HepG2 (cell line): ENCODE measurements at regions not wholly inside any gene's neighbourhood (a gene's known extent, or its start where the extent isn't known, plus 50 kb on each side); places are given as distances from the start of the nearest gene placed in this dataset.

ENCODE experiments used
- ATAC-seq: fragments of 200-7000 bp; cut with Tn5 transposase; 3 replicates; pipeline ENCODE4 v1.9.1; 2020; ENCODE audit warnings: mild to moderate bottlenecking, moderate library complexity
- BruUV-seq: library from RNA; stranded (reverse); fragments of 400-500 nt; replicated peaks from 2 replicates; lab custom pipeline; 2021; lab: Mats Ljungman, UMichigan
- CTCF ChIA-PET: fragments of 300-600 bp; formaldehyde crosslinking; extraction: SDS; loops from one replicate; lab custom pipeline; 2021; ENCODE audit warnings: low total read pairs, inconsistent platforms, low intra/inter-chr PET ratio; lab: Yijun Ruan, JAX
- POLR2A ChIA-PET: fragments of 350-600 bp; sonication (Branson Sonifier 250); formaldehyde crosslinking; loops from one replicate; lab custom pipeline; 2020; ENCODE audit warnings: antibody characterized with exemption, inconsistent platforms; lab: Yijun Ruan, JAX
- DNase-seq: peaks from one replicate; pipeline ENCODE4 v3.0.0-alpha.2; 2015; ENCODE audit warnings: low spot score
- FAIRE-seq: peaks from 3 replicates; lab custom pipeline; 2011; peaks lifted over from hg19 to GRCh38; lab: Jason Lieb, UNC
- H2AFZ ChIP-seq: one replicate; pipeline ENCODE4 v1.6.1; 2011; ENCODE audit warnings: low read length, inconsistent platforms
- H3K27ac ChIP-seq: fragments of 300-600 bp; 3 replicates; pipeline ENCODE4 v1.8.0; 2011; ENCODE audit warnings: mixed run types, mild to moderate bottlenecking, mixed read lengths, low read length, inconsistent platforms; ENCODE audit not compliant: insufficient read depth; ENCODE audit errors: extremely low read length
- H3K27me3 ChIP-seq, 2 experiments: fragments of 200-600 bp in 1 of 2; 2 replicates in 1 of 2; 3 replicates in 1 of 2; pipeline versions ENCODE4 v1.6.0 to v1.8.0; 2011; ENCODE audit warnings: low read length in 2 of 2, mild to moderate bottlenecking in 2 of 2, moderate library complexity in 2 of 2, inconsistent platforms in 1 of 2; ENCODE audit not compliant: insufficient read depth in 2 of 2, control insufficient read depth in 1 of 2
- H3K36me3 ChIP-seq, 2 experiments: fragments of 200-600 bp in 1 of 2; replicated peaks in 1 of 2; 2 replicates in 1 of 2; 3 replicates in 1 of 2; pipeline versions ENCODE4 v1.5.1 to v1.8.0; 2011; ENCODE audit warnings: low read length in 2 of 2, inconsistent platforms in 1 of 2; ENCODE audit not compliant: insufficient read depth in 2 of 2, control insufficient read depth in 1 of 2
- H3K4me1 ChIP-seq: 2 replicates; pipeline ENCODE4 v1.5.1; 2012; ENCODE audit warnings: low read length, inconsistent platforms; ENCODE audit not compliant: insufficient read depth
- H3K4me2 ChIP-seq: 2 replicates; pipeline ENCODE4 v1.6.0; 2011; ENCODE audit warnings: low read depth, low read length, inconsistent platforms
- H3K4me3 ChIP-seq, 3 experiments: fragments of 200-600 bp in 1 of 3; sonication (generic), shearing (Covaris generic) in 1 of 3; replicated peaks in 1 of 3; 2 replicates each; pipeline ENCODE4 v1.5.1; 2011 to 2016; ENCODE audit warnings: low read length in 3 of 3, inconsistent platforms in 2 of 3, low read depth in 2 of 3, mild to moderate bottlenecking in 2 of 3, control low read depth in 1 of 3, mixed read lengths in 1 of 3; ENCODE audit not compliant: insufficient read depth in 1 of 3
- H3K79me2 ChIP-seq: one replicate; pipeline ENCODE4 v1.6.1; 2011; ENCODE audit warnings: low read length, inconsistent platforms; ENCODE audit not compliant: insufficient read depth
- H3K9ac ChIP-seq: 2 replicates; pipeline ENCODE4 v1.6.0; 2011; ENCODE audit warnings: mild to moderate bottlenecking, low read depth, low read length, inconsistent platforms; ENCODE audit not compliant: insufficient read depth
- H3K9me3 ChIP-seq: 2 replicates; pipeline ENCODE4 v1.5.1; 2012; ENCODE audit warnings: mild to moderate bottlenecking, low read length
- H4K20me1 ChIP-seq: 2 replicates; pipeline ENCODE4 v1.6.0; 2011; ENCODE audit warnings: inconsistent platforms, mild to moderate bottlenecking, low read length, moderate library complexity; ENCODE audit not compliant: insufficient read depth
- ATF7 ChIP-seq, 2 experiments: fragments of 450-650 bp in 1 of 2; sonication (generic) in 1 of 2; formaldehyde crosslinking in 1 of 2; IDR thresholded peaks; 2 replicates each; pipeline versions ENCODE4 v1.4.0 to v1.6.1; 2016 to 2020; ENCODE audit warnings: antibody characterized with exemption in 1 of 2, mild to moderate bottlenecking in 1 of 2, missing genetic modification reagents in 1 of 2
- EHMT2 ChIP-seq: fragments of 200-600 bp; sonication (generic); IDR thresholded peaks from 2 replicates; pipeline ENCODE4 v1.7.0; 2017; ENCODE audit warnings: antibody characterized with exemption, low read depth, low read length, borderline replicate concordance
- ERF ChIP-seq: IDR thresholded peaks from 2 replicates; pipeline ENCODE4 v1.6.1; 2018; ENCODE audit warnings: missing biosample characterization, missing genetic modification reagents
- ESRRA ChIP-seq: sonication (generic); formaldehyde crosslinking; IDR thresholded peaks from 2 replicates; pipeline ENCODE4 v1.5.1; 2020; ENCODE audit warnings: mild to moderate bottlenecking, low read depth, missing genetic modification reagents
- ETV6 ChIP-seq: sonication (generic); formaldehyde crosslinking; conservative IDR thresholded peaks from 2 replicates; pipeline ENCODE4 v1.4.0; 2020; ENCODE audit warnings: missing genetic modification reagents
- KLF15 ChIP-seq: sonication (generic); formaldehyde crosslinking; IDR thresholded peaks from 2 replicates; pipeline ENCODE4 v1.8.1; 2023; ENCODE audit warnings: borderline replicate concordance, mild to moderate bottlenecking, inconsistent platforms, missing genetic modification reagents, mixed read lengths
- RARA ChIP-seq: IDR thresholded peaks from 2 replicates; pipeline ENCODE4 v1.6.1; 2016; ENCODE audit warnings: missing genetic modification reagents, missing compliant biosample characterization
- SIN3A ChIP-seq: IDR thresholded peaks from 2 replicates; pipeline ENCODE4 v1.6.1; 2011; ENCODE audit warnings: low read depth, mild to moderate bottlenecking, control low read depth, low read length, borderline replicate concordance
- STAG1 ChIP-seq: sonication (generic); formaldehyde crosslinking; IDR thresholded peaks from 2 replicates; pipeline ENCODE4 v1.4.0; 2020; ENCODE audit warnings: missing genetic modification reagents
- SUZ12 ChIP-seq: fragments of 150-350 bp; IDR thresholded peaks from 2 replicates; pipeline ENCODE4 v1.6.1; 2014; ENCODE audit warnings: low read depth, low read length
- ZKSCAN1 ChIP-seq: fragments of 150-350 bp; IDR thresholded peaks from 2 replicates; pipeline ENCODE4 v1.6.1; 2014; ENCODE audit warnings: low read length
- ZNF317 ChIP-seq: sonication (generic); formaldehyde crosslinking; IDR thresholded peaks from 2 replicates; pipeline ENCODE4 v1.5.0; 2020; ENCODE audit warnings: mild to moderate bottlenecking, missing genetic modification reagents
- ZNF660 ChIP-seq: sonication (generic); formaldehyde crosslinking; IDR thresholded peaks from 2 replicates; pipeline ENCODE4 v1.5.1; 2020; ENCODE audit warnings: mild to moderate bottlenecking, low read depth, missing genetic modification reagents, borderline replicate concordance
- ZNF879 ChIP-seq: sonication (generic); formaldehyde crosslinking; IDR thresholded peaks from 2 replicates; pipeline ENCODE4 v1.8.1; 2023; ENCODE audit warnings: missing genetic modification reagents
- WGBS: methylation state at CpG from one replicate; pipeline ENCODE4 v1.1.6; 2017; ENCODE audit warnings: low lambda C conversion rate; 5-methylcytosine and 5-hydroxymethylcytosine counted together
- in situ Hi-C: cut with HindIII; loops from 2 replicates; pipeline ENCODE4 v1.10.0; 2017; ENCODE audit warnings: low pct_unique_long_range_greater_than_20kb; ENCODE audit not compliant: extremely low pct_ligation_motif_present
- intact Hi-C: fragments of 100-400 bp; cut with micrococcal nuclease; formaldehyde crosslinking; loops from one replicate; pipeline ENCODE4 v1.10.0; 2022; ENCODE audit not compliant: unreplicated experiment
- TF ChIP-seq, protein P1 (sequence below): sonication (generic); formaldehyde crosslinking; IDR thresholded peaks from 2 replicates; pipeline ENCODE4 v1.4.0; 2020; ENCODE audit warnings: mild to moderate bottlenecking, low read depth, missing genetic modification reagents
- TF ChIP-seq, protein P2 (sequence below): IDR thresholded peaks from 2 replicates; pipeline ENCODE4 v1.6.1; 2016; ENCODE audit warnings: mild to moderate bottlenecking, missing biosample characterization, missing genetic modification reagents
- TF ChIP-seq, protein P3 (sequence below): sonication (generic); formaldehyde crosslinking; IDR thresholded peaks from 2 replicates; pipeline ENCODE4 v1.8.0; 2022; ENCODE audit warnings: mild to moderate bottlenecking, missing genetic modification reagents, moderate library complexity

DNA sequence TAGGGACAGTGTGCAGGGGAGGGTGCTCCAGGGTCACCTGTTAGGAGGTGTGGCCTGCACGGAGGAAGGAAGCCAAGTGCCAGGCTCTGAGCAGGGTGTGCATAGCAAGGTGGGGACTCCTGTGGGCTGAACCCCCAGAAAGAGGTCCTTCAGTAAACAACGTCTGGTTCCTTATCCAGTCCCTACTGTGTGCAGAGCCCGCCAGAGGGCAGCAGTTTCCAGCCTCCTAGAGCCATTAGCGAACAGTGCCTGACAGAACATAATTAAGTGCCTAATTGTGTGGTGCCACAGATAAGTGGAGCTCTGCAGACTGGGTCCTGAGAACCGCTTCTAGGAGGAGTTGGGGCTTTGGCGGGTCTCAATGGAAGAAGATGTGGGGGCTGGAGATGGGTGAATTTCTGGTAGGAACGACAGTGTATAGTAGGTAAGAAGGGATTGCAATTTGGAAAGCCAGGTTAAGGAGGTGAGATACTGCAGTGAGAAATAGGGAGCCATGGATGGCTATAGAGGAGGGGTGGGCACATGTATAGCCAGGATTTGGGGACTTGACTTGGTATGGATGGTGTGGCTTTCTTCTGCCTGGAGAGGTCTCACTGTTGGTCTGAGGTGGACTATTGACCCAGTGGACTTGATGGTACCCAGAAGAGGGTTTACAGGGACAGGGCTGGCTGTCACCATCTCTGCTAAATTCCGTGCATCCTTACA, 323.1 kb downstream of the ZNF536 start:
- Histone ChIP-seq H3K79me2 (no peaks in the 10 kb centered on the region), H3K4me2 (no peak overlapping the region), H3K27me3 (peaks cover 0 to 8% of the 10 kb centered on the region in 2 experiments; a peak in 2 of 5 replicates), H3K27ac (no peak overlapping the region), H3K36me3 (no peaks in the 10 kb centered on the region), H4K20me1 (no peaks in the 10 kb centered on the region), H2AFZ (no peak overlapping the region), H3K9me3 (no peaks in the 10 kb centered on the region), H3K9ac (no peak overlapping the region), H3K4me3 (no peak overlapping the region), H3K4me1 (no peaks in the 10 kb centered on the region)
- TF ChIP-seq STAG1 (CRISPR knock-in tag) (0 out of 2 replicates have a peak, but pooled peaks have one; percentile 5), ZKSCAN1 (0 out of 2 replicates have a peak, but pooled peaks have one; percentile 30), ERF (CRISPR knock-in tag) (no peak)
- DNase-seq (no peak), FAIRE-seq (no peak), ATAC-seq (no peak)
- CTCF ChIA-PET, result no interaction called here
- in situ Hi-C loops, result no loop called here
- BruUV-seq, result no TSS peak
- 34% methylated on average over 7 of the region's 8 CpGs for WGBS
- intact Hi-C loops, result no loop called here
- POLR2A ChIA-PET, result no interaction called here

DNA sequence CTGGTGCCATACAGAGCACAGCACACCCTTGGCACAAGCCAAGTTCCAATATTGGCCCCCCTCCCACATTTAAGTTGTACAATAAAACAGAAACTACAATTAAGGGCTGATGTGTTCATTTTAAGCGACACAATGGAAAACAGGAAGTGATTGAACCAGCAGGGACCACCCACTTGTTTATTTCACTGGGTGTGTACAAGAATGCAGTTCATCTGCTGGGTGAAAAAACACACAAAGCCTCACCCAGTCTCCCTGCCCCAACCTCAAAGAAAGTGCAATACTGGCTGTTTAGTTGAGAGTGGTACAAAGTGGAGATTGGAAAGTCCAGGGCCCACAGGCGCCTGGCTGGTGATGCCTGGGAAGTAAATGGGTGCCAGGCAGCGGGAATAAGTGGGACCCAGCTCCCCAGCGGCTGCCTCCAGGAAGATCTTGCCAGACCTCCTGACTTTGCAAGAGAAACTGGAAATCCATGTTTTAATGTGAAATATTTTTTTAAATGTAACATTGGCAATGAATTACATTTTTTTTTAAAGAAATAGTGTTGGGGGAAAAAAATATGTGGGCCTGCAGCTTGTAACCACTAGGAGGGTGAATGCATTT, 322.1 kb downstream of the ZNF536 start:
- Histone ChIP-seq H3K9ac (no peak overlapping the region), H3K4me3 (no peak overlapping the region), H3K4me2 (no peak overlapping the region)
- TF ChIP-seq, protein P1, sequence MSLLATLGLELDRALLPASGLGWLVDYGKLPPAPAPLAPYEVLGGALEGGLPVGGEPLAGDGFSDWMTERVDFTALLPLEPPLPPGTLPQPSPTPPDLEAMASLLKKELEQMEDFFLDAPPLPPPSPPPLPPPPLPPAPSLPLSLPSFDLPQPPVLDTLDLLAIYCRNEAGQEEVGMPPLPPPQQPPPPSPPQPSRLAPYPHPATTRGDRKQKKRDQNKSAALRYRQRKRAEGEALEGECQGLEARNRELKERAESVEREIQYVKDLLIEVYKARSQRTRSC (CRISPR knock-in tag), result no peak
- TF ChIP-seq ZNF879 (CRISPR knock-in tag) (no peak), ZNF660 (CRISPR knock-in tag) (no peak), ETV6 (CRISPR knock-in tag) (no peak), SIN3A (no peak), ESRRA (no peak), ZNF317 (CRISPR knock-in tag) (no peak), RARA (CRISPR knock-in tag) (no peak), KLF15 (CRISPR knock-in tag) (no peak), SUZ12 (no peak), EHMT2 (no peak), ATF7 (IDR thresholded peaks at IDR 0.05) (no peak), ATF7 (CRISPR knock-in tag; IDR thresholded peaks at IDR 0.05) (no peak)
- TF ChIP-seq, protein P2, sequence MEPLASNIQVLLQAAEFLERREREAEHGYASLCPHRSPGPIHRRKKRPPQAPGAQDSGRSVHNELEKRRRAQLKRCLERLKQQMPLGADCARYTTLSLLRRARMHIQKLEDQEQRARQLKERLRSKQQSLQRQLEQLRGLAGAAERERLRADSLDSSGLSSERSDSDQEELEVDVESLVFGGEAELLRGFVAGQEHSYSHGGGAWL, result no peak
- TF ChIP-seq, protein P3, sequence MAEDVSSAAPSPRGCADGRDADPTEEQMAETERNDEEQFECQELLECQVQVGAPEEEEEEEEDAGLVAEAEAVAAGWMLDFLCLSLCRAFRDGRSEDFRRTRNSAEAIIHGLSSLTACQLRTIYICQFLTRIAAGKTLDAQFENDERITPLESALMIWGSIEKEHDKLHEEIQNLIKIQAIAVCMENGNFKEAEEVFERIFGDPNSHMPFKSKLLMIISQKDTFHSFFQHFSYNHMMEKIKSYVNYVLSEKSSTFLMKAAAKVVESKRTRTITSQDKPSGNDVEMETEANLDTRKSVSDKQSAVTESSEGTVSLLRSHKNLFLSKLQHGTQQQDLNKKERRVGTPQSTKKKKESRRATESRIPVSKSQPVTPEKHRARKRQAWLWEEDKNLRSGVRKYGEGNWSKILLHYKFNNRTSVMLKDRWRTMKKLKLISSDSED, result no peak
- TF ChIP-seq, all 625 proteins: peak for 0
- intact Hi-C loops, result no loop called here
- ChIA-PET CTCF (no interaction called here), POLR2A (no interaction called here)
- 0% methylated on average over 4 of the region's 4 CpGs for WGBS
- Histone ChIP-seq H4K20me1 (no peaks in the 10 kb centered on the region), H3K4me1 (no peaks in the 10 kb centered on the region), H3K79me2 (no peaks in the 10 kb centered on the region), H3K36me3 (no peaks in the 10 kb centered on the region), H3K9me3 (no peaks in the 10 kb centered on the region), H2AFZ (no peak overlapping the region), H3K27ac (no peak overlapping the region), H3K27me3 (peaks cover 0 to 8% of the 10 kb centered on the region in 2 experiments; a peak in 2 of 5 replicates)
- in situ Hi-C loops, result no loop called here
- DNase-seq (no peak), ATAC-seq (no peak), FAIRE-seq (no peak)
- no TSS peak for BruUV-seq
